ENCODE measurements at regions not wholly inside any gene's neighbourhood (a gene's known extent, or its start where the extent isn't known, plus 50 kb on each side); places are given as distances from the start of the nearest gene placed in this dataset.

- TF ChIP-seq, protein P1, sequence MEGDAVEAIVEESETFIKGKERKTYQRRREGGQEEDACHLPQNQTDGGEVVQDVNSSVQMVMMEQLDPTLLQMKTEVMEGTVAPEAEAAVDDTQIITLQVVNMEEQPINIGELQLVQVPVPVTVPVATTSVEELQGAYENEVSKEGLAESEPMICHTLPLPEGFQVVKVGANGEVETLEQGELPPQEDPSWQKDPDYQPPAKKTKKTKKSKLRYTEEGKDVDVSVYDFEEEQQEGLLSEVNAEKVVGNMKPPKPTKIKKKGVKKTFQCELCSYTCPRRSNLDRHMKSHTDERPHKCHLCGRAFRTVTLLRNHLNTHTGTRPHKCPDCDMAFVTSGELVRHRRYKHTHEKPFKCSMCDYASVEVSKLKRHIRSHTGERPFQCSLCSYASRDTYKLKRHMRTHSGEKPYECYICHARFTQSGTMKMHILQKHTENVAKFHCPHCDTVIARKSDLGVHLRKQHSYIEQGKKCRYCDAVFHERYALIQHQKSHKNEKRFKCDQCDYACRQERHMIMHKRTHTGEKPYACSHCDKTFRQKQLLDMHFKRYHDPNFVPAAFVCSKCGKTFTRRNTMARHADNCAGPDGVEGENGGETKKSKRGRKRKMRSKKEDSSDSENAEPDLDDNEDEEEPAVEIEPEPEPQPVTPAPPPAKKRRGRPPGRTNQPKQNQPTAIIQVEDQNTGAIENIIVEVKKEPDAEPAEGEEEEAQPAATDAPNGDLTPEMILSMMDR (conservative IDR thresholded peaks at IDR 0.05 in 1 of 2, IDR thresholded peaks at IDR 0.05 in 1 of 2; ENCODE audit: extremely low read depth in 1 of 2, insufficient read depth in 1 of 2, low read depth in 1 of 2, low read length in 2 of 2), result no peak
- TF ChIP-seq EZH2 (IDR thresholded peaks at IDR 0.05; ENCODE audit: borderline replicate concordance, low read length), result no peak
These were observed 106.8 kb upstream of the CTTNBP2 start for GRCh38 chr7:117979954-117980497.
